Cerebellar cortex (tissue), 1 donor: ENCODE measurements at regions not wholly inside any gene's neighbourhood (a gene's known extent, or its start where the extent isn't known, plus 50 kb on each side); places are given as distances from the start of the nearest gene placed in this dataset.

Experiments used
- DNase-seq: peaks from one replicate; pipeline ENCODE4 v3.0.0-alpha.2; 2015; ENCODE audit warnings: low spot score

- no peak for DNase-seq
Measured at GRCh38 chr12:71236133-71236660, 78.4 kb upstream of the TSPAN8 start.

GRCh38 chr12:71233083-71233482 is 75.3 kb upstream of the TSPAN8 start:
- no peak for DNase-seq

- DNase-seq: no peak
Measured at GRCh38 chr12:71230542-71230941, 72.7 kb upstream of the TSPAN8 start.

- no peak for DNase-seq
Measured at GRCh38 chr12:71223139-71223538, 65.3 kb upstream of the TSPAN8 start.

GRCh38 chr12:71222436-71222835 is 64.6 kb upstream of the TSPAN8 start:
- no peak for DNase-seq

- DNase-seq: no peak
Measured at GRCh38 chr12:71220260-71220659, 62.5 kb upstream of the TSPAN8 start.

GRCh38 chr12:71219224-71219623 is 61.4 kb upstream of the TSPAN8 start:
- DNase-seq: no peak

- no peak for DNase-seq
Measured at GRCh38 chr12:71218616-71219015, 60.8 kb upstream of the TSPAN8 start.

- DNase-seq: peak; percentile 25
Measured at GRCh38 chr12:71216725-71217579, 59.2 kb upstream of the TSPAN8 start.

GRCh38 chr12:71214511-71215285 is 56.9 kb upstream of the TSPAN8 start:
- DNase-seq: no peak

GRCh38 chr12:71208053-71208685 is 50.4 kb upstream of the TSPAN8 start:
- DNase-seq: no peak
